ENCODE measurements at regions not wholly inside any gene's neighbourhood (a gene's known extent, or its start where the extent isn't known, plus 50 kb on each side); places are given as distances from the start of the nearest gene placed in this dataset.

DNA sequence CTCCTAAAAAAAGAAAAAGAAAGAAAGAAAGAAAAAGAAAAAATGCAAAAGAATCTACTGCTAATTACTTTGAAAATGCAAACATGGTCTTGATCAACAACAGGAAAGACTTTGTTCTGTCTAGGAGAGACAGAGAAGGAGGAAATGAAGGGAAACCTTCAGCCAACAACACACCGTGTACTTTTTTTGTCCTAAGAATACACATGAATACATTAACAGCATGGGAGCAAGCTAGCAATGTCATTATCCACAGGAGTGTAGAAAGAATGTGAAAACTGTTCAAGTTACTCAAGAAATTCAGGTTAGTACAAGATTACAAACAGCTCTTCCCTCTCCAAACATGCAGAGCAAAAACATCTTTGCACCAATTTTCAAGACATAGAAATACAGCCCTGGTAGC lies 326.3 kb downstream of the UBE3D start:
- TF ChIP-seq, protein P1, sequence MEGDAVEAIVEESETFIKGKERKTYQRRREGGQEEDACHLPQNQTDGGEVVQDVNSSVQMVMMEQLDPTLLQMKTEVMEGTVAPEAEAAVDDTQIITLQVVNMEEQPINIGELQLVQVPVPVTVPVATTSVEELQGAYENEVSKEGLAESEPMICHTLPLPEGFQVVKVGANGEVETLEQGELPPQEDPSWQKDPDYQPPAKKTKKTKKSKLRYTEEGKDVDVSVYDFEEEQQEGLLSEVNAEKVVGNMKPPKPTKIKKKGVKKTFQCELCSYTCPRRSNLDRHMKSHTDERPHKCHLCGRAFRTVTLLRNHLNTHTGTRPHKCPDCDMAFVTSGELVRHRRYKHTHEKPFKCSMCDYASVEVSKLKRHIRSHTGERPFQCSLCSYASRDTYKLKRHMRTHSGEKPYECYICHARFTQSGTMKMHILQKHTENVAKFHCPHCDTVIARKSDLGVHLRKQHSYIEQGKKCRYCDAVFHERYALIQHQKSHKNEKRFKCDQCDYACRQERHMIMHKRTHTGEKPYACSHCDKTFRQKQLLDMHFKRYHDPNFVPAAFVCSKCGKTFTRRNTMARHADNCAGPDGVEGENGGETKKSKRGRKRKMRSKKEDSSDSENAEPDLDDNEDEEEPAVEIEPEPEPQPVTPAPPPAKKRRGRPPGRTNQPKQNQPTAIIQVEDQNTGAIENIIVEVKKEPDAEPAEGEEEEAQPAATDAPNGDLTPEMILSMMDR (optimal IDR thresholded peaks at IDR 0.05 in 1 of 3, IDR thresholded peaks at IDR 0.05 in 1 of 3, conservative IDR thresholded peaks at IDR 0.05 in 1 of 3; ENCODE audit: extremely low read depth in 1 of 3, insufficient read depth in 2 of 3, low read length in 3 of 3) = no peak
- TF ChIP-seq EZH2 (IDR thresholded peaks at IDR 0.05; ENCODE audit: low read length) = no peak
- no peaks in the 10 kb centered on the region for H3K79me2 ChIP-seq (ENCODE audit: control insufficient read depth, insufficient read depth, low read length)
- no peaks in the 10 kb centered on the region for H3K9me1 ChIP-seq (ENCODE audit: control insufficient read depth, extremely low read depth, insufficient read depth, low read length)
- no peaks in the 10 kb centered on the region for H3K36me3 ChIP-seq (ENCODE audit: control insufficient read depth in 2 of 2, extremely low read depth in 1 of 2, insufficient read depth in 2 of 2, low read length in 2 of 2)
- H3K9ac ChIP-seq (ENCODE audit: control insufficient read depth, extremely low read depth, insufficient read depth, low read length) = no peak overlapping the region
- no peak overlapping the region for H3K4me2 ChIP-seq (ENCODE audit: control insufficient read depth, extremely low read depth, insufficient read depth, low read depth, low read length)
- no peaks in the 10 kb centered on the region for H3K9me3 ChIP-seq (ENCODE audit: control insufficient read depth, low read depth, low read length)
- H3K4me1 ChIP-seq (ENCODE audit: control insufficient read depth, extremely low read depth, insufficient read depth, low read length) = no peaks in the 10 kb centered on the region
- H4K20me1 ChIP-seq (ENCODE audit: control insufficient read depth, extremely low read depth, insufficient read depth, low read length) = no peaks in the 10 kb centered on the region
- no peak overlapping the region for H3K4me3 ChIP-seq (ENCODE audit: control insufficient read depth in 2 of 3, extremely low read depth in 1 of 3, insufficient read depth in 2 of 3, low read depth in 1 of 3, low read length in 3 of 3)
- no peak for DNase-seq (ENCODE audit: low read depth, low spot score)
- no peak for FAIRE-seq
- no peaks in the 10 kb centered on the region for H3K27me3 ChIP-seq (ENCODE audit: control insufficient read depth, extremely low read depth, insufficient read depth, low read length)
- no peak overlapping the region for H2AFZ ChIP-seq (ENCODE audit: control insufficient read depth, low read length)
- dilution Hi-C loops (cut with MboI; ENCODE audit: extremely low pct_ligation_motif_present, low sequenced_read_pairs) = no loop called here
- no peak overlapping the region for H3K27ac ChIP-seq (ENCODE audit: control insufficient read depth, insufficient read depth, low read length)

DNA sequence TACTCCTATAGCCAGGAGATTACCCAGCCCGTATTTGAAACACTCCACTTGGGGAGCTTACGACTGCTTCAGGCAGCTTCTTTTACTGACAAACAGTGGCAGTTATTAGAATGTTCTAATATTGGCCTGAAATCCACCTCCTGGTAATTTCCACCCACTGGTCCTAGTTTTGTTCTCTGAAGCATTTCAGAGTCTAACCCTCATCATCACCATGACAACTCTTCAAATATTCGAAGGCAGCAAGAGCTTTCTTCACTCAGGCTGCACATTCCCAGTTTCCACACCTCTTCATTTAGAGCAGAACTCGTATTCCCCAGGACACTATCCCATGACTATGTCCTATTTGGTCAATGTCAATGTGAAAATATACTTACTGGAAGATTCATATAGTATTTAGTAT lies 325.6 kb downstream of the UBE3D start:
- no peaks in the 10 kb centered on the region for H3K4me1 ChIP-seq (ENCODE audit: control insufficient read depth, extremely low read depth, insufficient read depth, low read length)
- dilution Hi-C loops (cut with MboI; ENCODE audit: extremely low pct_ligation_motif_present, low sequenced_read_pairs) = no loop called here
- FAIRE-seq = no peak
- H3K9ac ChIP-seq (ENCODE audit: control insufficient read depth, extremely low read depth, insufficient read depth, low read length) = no peak overlapping the region
- H3K9me3 ChIP-seq (ENCODE audit: control insufficient read depth, low read depth, low read length) = no peaks in the 10 kb centered on the region
- no peaks in the 10 kb centered on the region for H3K36me3 ChIP-seq (ENCODE audit: control insufficient read depth in 2 of 2, extremely low read depth in 1 of 2, insufficient read depth in 2 of 2, low read length in 2 of 2)
- H3K27ac ChIP-seq (ENCODE audit: control insufficient read depth, insufficient read depth, low read length) = no peak overlapping the region
- no peak overlapping the region for H3K4me2 ChIP-seq (ENCODE audit: control insufficient read depth, extremely low read depth, insufficient read depth, low read depth, low read length)
- H2AFZ ChIP-seq (ENCODE audit: control insufficient read depth, low read length) = no peak overlapping the region
- no peaks in the 10 kb centered on the region for H3K79me2 ChIP-seq (ENCODE audit: control insufficient read depth, insufficient read depth, low read length)
- DNase-seq (ENCODE audit: low read depth, low spot score) = no peak
- no peaks in the 10 kb centered on the region for H3K27me3 ChIP-seq (ENCODE audit: control insufficient read depth, extremely low read depth, insufficient read depth, low read length)
- no peak overlapping the region for H3K4me3 ChIP-seq (ENCODE audit: control insufficient read depth in 2 of 3, extremely low read depth in 1 of 3, insufficient read depth in 2 of 3, low read depth in 1 of 3, low read length in 3 of 3)
- TF ChIP-seq, protein P1 (optimal IDR thresholded peaks at IDR 0.05 in 1 of 3, IDR thresholded peaks at IDR 0.05 in 1 of 3, conservative IDR thresholded peaks at IDR 0.05 in 1 of 3; ENCODE audit: extremely low read depth in 1 of 3, insufficient read depth in 2 of 3, low read length in 3 of 3) = no peak
- no peaks in the 10 kb centered on the region for H3K9me1 ChIP-seq (ENCODE audit: control insufficient read depth, extremely low read depth, insufficient read depth, low read length)
- no peaks in the 10 kb centered on the region for H4K20me1 ChIP-seq (ENCODE audit: control insufficient read depth, extremely low read depth, insufficient read depth, low read length)

All from keratinocyte (primary cell).